Mucosa of gallbladder (tissue), 1 donor: ENCODE measurements at regions not wholly inside any gene's neighbourhood (a gene's known extent, or its start where the extent isn't known, plus 50 kb on each side); places are given as distances from the start of the nearest gene placed in this dataset.
"Not testable (repeated sequence)": the region's sequence is repeated elsewhere in the genome, so short reads cannot be mapped to it uniquely, and the experiment has no call there.

Experiments used
- DNase-seq: peaks from one replicate; pipeline ENCODE4 v3.0.0-alpha.2; 2020; ENCODE audit warnings: low spot score
- donor health status: DM: no; HTN: no; CAD: no.

DNA sequence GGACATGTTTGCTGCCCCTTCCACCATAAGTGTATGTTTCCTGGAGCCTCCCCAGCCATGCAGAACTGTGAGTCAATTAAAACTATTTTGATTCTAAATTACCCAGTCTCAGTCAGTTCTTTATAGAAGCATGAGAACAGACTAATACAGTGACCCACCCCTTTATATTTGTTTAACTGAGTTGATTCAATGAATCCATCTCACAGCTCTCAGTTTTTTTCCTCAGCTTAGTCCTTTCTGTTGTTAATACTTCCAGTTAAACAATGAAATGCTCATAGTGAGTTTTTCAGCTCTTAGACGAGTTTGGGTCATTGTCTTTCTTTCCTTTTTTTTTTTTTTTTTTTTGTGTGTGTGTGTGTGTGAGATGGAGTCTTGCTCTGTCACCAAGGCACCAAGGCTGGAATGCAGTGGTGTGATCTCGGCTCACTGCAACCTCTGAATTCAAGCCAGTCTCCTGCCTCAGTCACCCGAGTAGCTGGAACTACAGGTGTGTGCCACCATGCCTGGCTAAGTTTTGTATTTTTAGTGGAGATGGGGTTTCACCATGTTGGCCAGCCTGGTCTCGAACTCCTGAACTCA, 627.4 kb downstream of the SPATA31A7 start:
- DNase-seq: not testable (repeated sequence)

DNA sequence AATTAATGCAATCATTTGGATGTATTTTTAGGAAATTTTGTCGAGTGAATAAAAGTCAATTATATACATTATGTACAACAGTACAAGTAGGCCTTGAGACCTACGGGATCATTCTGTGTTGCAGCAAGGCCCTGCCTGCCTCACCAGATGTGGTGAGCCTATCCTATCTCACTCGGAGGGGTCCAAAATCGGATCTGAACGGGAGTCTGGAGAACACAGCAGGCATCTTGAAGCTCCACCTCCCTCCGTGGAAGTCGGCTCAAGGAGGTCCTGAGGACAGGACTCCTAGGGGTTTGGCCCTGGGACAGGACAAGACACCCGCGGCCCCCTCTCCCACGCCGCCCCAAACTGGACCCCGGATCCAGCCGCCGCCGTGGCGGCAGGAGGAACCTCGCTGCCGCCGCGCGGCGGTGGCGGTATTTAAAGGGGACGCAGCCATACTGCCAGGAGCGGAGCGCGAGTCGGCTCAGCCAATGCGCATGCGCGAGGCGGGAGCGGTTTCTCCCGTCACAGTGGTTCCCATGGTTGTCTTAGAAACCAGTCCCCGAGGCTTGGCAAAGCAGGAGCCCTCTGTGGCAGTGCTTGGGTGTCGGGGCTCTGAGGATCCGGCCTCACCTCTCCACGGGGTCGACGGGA, 663.9 kb downstream of the SPATA31A7 start:
- DNase-seq: peak; percentile 94

DNA sequence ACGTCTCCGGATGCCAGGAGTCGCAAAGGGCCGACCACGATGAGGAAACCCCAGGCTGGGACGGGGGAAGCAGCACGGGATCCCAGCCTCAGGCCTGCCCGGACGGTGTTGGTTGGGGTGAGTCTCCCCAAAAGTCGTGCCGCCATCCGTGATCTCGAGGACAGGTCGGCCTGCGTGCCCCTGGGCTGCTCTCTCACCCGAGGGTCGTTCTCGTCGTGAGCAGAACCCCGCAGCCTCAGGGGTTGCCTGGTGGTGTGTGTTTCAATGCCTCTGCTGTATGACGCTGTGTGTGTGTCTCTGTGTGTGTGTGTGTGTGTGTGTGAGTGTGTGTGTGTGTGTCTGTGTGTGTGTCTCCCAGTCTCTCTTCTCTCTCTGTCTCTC, 664.4 kb downstream of the SPATA31A7 start:
- DNase-seq: peak; percentile 9

DNA sequence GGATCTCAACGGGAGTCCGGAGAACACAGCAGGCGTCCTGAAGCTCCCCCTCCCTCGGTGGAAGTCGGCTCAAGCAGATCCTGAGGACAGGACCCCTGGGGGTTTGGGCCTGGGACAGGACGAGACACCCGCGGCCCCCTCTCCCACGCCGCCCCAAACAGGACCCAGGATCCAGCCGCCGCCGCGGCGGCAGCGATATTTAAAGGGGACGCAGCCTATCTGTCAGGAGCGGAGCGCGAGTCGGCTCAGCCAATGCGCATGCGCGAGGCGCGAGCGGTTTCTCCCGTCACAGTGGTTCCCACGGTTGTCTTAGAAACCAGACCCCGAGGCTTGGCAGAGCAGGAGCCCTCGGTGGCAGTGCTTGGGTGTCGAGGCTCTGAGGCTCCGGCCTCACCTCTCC, 666.4 kb downstream of the SPATA31A7 start:
- not testable (repeated sequence) for DNase-seq

GRCh38 chr9:61856858-61857453, 667.1 kb downstream of the SPATA31A7 start:
- peak; percentile 9 for DNase-seq

GRCh38 chr9:61857709-61858351, 668.0 kb downstream of the SPATA31A7 start:
- not testable (repeated sequence) for DNase-seq

DNA sequence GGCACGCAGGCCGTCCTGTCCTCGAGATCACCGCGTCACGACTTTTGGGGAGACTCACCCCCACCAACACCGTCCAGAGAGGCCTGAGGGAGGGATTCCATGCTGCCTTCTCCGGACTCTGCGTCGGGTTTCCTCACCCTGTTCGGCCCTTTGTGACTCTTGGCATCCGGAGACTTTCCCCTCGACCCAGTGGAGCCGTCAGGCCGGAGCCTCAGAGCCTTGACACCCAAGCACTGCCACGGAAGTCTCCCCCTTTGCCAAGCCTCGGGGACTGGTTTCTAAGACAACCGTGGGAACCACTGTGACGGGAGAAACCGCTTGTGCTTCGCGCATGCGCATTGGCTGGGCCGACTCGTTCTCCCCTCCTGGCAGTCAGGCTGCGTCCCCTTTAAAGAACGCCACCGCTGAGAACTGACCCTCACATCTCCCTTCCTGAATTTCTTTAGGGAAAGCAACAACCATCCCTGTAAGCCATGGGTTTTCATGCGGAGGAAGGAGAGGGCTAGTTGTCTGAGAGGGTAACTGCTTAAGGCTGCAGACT, 672.7 kb downstream of the SPATA31A7 start:
- peak; percentile 81 for DNase-seq

GRCh38 chr9:61864463-61864862, 674.6 kb downstream of the SPATA31A7 start:
- peak; percentile 7 for DNase-seq

GRCh38 chr9:61868965-61869364, 679.1 kb downstream of the SPATA31A7 start:
- not testable (repeated sequence) for DNase-seq

DNA sequence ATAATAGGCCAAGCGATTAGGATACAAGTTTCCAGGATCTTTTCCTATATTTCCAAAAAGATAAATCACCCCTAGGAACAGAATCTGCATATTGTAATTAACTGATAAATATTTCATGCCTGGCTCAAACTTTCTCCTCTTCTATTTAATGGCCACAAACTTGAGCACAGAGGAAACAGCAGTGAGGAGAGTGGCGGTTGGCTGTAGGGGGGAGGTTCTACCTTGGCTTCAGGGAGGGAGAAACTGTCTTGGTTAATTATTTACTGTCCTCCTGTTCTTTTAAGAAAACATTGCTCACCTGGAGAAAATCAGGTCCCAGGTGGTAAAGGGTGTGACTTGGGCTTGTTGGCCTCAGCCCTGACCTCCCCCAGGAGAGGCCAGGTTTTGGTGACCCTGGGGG, 682.5 kb downstream of the SPATA31A7 start:
- DNase-seq: peak; percentile 25
